GM15510 (cell line): ENCODE measurements at regions not wholly inside any gene's neighbourhood (a gene's known extent, or its start where the extent isn't known, plus 50 kb on each side); places are given as distances from the start of the nearest gene placed in this dataset.

Experiments
- POLR2A ChIP-seq: IDR thresholded peaks from 3 replicates; pipeline ENCODE4 v1.6.1; 2011; ENCODE audit warnings: borderline replicate concordance; ENCODE audit not compliant: insufficient read length; ENCODE audit errors: extremely low read depth

DNA sequence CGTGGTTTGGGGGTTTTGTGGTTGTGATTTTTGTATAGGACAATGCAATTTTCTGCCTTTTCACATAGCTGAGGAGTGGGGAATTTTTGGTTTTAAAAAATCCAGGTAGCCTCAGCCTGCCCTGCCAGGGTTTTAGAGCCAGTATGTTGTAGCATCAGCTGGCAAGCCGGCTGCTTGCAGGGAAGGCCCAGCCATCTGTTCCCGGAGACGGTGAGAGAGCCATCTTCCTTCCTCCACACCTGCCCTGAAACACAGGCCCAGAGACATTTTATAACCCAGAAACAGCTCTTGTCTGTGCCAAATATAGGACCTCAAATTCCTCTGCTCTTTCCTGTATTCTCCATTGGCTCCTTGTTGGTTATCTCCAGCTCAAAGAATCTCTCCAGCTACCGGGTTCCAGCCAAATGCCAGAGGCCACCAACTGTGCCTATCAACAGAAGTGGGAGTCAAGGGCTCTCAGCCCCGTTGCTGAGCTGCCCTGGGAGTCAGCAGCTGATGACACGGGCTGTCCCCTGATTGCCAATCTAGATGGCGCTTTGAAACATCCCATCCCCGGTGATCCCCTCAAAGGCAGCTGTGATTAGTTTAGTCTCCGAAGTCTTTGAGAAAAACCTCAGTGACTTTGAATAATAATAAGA is 595.2 kb downstream of the MID1IP1 start:
- TF ChIP-seq POLR2A, result no peak

DNA sequence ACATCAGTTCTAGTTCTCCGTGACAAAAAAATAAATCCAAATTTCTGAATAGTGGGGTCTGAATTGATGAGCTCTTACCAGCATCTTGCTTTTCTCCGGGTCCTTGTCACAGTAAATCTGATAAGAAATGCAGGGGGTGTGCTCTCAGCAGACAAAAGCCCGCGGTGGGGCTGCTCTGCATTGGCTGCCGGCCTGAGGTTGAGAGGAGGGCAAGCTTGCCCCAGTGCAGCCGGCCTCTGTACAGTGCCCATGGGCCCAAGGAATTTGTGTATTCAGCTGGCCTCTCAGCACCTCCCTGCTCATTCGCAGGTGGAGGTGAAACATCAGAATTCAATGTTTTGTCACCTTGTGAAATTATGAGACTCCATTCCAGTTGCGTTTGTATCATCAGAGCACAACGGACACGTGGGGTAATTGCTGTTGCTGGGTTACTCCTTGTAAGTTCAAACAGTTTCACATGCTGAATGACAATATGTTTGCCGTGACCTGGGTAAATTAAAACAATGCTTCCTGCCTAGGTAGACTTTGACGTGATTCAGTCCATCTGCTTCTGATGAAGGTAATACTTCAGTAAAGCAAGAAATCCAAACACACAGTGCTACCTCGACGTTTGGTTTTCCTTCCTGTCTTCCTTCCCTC is 596.4 kb downstream of the MID1IP1 start:
- TF ChIP-seq POLR2A, result no peak

DNA sequence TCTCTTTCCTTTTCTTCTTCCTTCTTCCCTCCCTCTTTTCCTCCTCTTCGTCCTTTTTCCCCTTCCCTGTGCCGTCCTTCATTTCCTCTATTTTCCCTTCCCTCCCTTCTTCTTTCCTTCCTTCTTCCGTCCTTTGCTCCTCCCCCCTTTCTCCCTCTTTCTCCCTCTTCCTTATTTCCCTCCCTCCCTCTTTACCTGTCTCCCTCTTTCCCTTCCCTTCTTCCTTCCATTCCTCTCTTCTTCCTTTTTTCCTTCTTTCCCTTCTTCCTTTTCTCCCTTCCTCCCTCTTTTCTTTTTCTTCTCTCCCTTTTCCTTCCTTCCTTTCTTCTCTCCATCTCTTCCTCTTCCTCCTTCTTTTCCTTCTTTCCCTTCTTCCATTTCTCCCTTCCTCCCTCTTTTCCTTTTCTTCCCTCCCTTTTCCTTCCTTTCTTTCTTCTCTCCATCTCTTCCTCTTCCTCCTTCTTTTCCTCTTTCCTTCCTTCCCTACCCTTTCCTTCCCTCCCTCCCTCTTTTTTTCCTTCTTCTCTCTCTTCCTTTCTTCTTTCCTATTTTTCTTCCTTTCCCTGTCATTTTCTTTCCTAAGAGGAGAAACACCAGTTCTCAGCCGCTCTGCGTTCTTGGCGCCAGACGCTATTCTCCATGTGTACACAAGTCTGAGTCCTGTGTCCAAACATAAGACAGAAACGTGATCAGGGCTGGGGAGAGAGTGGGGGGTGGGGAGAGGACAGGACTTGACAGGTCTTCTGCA is 597.1 kb downstream of the MID1IP1 start:
- TF ChIP-seq POLR2A, result no peak

DNA sequence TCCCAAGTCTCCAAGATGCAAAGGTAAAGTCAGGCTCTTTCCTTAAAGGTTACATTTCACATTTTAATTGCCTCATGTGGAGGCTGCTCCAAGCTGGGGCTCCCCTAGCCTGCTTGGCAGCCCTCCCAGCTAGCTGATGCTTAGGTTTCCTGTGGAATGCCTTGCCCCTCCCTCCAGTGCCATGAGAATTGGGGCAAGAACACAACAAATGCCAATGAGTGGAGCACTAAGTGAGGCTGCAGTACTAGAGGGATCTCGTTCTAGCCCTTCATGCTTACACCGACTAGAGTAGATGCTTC is 597.7 kb downstream of the MID1IP1 start:
- TF ChIP-seq POLR2A, result no peak

DNA sequence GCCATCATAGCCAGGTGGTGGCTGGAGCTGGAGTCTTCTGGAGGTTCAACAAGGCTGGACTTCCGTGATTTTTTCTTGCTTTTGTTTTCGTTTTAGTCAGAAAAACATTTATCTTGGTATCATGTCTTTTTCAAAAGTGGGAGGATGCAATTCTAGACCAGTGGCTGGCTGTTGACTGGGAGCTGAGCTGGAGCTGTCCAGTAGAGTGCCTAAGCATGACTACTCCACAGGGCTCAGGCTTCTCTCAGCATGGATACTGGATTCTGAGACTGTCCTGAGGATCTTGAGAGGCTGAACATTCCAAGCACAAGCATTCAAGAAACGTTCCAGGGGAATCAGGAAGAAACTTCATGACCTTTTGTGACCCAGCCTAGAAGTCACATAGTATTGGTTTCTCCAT is 598.1 kb downstream of the MID1IP1 start:
- TF ChIP-seq POLR2A, result no peak

DNA sequence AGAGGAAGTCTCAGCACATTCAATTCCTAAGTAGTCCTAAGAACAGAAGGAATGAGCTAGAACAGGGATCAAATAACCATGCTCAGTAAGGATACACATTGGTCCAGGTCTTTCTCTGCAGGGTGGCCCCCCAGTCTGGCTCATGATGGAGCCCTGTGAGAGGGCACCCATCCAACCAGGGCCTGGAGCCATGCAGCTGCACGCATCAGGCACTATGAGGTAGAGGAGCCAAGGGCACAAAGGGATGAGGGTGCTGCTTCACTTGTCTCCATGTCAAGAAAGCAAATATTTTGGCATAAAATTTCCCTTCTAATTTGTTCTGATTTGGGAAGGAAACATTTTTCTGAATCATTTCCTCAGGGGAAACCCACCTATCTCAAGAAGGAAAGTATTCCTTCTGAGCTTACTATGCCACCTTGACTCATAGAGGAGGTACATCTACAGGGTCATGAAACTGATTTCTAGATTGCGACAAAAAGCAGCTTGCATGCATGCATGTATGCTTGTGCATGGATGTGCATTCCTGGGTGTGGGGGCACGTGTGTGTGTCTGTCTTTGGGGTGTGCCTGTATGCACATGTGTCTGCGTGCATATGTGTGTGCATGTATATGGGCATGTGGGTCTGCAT is 600.3 kb downstream of the MID1IP1 start:
- no peak for TF ChIP-seq POLR2A

DNA sequence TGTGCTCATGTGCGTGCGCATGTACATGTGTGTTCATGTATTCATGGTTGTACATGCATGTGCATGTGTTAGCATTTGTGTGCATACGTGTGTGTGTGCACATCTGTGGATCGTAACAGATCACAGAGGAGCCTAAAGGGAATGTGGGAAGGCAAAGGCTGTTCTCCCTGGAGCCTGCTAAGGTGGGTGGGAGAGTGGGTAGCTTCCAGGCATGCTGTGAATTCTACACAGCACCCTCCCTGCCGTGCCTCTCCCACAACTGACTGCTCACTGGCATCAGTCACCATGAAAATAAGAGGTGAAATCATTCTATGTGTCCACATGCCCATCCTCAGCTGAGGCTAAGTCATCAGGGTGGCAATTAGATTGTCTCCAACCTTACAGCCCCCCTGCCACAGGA is 600.9 kb downstream of the MID1IP1 start:
- no peak for TF ChIP-seq POLR2A

DNA sequence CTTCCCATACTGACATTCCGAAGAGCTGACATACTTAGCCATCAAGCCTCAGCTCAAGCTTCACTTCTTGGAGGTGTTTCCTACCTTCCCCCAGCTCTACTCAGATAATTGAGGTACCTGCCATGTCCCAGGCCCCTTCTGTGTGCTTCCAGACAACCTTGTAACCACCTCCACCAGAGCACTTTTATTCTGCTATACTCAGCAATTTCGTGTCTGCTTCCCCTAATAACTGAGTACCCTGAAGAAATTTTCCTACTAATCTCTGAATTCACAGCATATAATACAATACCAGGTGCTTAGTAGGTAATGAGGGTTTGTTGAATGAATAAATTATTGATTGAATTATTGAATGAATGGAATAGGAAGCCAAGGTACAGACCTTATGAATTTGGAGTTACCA is 605.5 kb downstream of the MID1IP1 start:
- no peak for TF ChIP-seq POLR2A

DNA sequence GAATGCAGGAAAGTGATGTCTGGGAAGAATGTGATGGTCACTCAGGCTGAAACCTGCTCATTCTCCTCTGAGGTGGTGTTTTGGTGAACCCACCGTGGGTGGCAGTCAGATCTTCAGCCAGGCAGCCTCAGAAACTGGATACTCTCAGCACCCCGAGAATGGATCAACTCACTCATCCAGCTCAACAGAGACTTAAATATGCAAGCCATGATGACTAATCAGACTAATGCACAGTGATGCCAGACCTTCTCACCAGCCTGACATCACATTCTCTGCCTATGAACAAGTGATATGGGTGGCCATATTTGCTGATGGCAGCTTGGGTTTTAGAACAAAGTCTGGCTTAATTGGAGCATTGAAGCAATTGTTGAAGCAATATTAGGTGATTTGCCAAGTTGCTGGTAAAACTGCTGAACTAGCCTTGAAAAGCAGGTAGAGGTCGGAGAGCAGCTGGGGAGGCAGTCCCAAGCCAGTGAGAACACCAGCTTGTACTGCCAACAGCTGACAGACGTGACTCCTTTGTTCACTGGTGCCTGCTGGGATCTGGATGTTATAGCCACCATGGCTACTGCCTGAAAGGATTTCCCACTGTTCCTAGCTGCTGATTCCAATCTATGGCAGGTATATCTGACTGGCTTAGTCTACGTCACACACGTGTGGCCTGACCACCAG is 608.1 kb downstream of the MID1IP1 start:
- no peak for TF ChIP-seq POLR2A

DNA sequence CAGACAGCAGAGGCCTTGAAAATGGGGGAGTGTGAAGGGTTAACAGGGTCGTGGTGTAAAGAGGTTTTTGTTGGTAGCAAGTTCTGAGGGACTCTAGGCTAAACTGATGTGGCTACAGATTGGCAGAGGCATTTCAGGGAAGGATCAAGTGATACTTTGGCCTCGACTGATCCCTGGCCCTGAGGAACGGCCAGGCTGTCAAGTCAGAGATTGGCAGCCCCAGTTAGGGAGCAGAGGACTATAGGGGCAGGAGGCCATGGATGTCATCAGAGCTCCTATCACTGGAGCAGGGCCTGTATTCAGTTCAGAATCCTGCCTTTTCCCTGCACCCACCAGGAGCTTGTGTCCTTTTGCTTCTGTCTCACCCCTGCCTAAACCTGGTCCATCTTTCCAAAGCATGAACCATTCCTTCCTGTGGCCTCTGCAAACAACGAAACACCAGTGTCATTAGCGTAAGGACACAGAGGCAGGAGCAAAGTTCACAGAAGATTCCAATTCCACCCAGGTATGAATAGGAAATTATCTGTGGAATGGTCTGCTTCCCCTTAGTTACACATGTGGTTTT is 613.1 kb downstream of the MID1IP1 start:
- no peak for TF ChIP-seq POLR2A

DNA sequence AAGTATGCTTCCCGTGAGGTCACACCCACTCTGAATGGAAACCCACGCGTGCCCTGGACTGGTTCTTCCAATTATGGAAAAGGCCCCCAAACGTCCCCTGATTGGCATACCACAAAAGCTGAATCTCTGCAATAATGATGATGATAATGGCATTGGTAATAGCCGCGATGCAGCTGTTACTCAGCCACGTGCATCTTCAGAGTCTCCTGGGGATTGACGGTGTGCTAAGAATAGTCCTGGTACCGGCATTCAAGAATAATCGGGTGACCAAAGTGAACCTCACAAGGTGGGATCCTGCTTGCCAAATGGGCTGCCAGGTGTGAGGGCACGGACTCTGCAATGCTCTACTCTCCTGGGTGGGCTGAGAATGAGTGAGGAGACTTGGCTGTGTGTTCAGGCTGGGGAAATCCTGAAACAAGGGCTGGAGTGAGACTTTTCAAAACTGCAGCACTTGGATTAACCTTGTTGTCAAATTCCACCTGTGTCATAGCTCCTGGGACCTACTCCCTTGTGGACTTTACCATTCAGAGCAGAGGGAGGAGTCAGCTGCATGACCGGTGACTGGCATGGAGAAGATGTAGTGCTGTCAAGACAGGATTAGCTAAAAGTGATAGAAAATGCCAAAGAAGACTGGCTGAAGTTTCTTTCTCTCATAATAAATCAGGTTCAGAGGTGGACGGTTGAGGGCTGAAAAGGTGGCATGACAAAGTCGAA is 615.4 kb downstream of the MID1IP1 start:
- TF ChIP-seq POLR2A, result no peak

DNA sequence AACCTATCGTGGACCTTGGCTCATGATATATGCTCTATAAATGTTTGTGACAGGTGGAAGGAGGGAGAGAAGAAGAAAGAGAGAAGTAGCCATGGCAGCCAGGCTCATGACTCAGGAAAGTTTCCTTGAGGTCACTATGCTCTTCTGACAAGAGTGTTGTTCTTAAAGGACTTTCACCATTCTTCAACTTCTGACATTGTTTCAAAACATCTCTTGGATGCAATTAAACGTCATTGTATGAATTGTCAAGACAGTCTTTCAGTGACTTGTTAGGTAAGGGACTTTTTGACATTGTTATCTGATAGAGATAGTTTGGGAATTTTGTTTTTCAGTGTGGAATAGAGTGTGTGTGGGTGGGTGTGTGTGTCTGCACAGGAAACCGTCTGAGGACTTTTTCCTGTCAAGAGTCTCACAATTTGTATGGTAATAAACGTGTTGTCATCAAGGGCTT is 617.0 kb downstream of the MID1IP1 start:
- no peak for TF ChIP-seq POLR2A

DNA sequence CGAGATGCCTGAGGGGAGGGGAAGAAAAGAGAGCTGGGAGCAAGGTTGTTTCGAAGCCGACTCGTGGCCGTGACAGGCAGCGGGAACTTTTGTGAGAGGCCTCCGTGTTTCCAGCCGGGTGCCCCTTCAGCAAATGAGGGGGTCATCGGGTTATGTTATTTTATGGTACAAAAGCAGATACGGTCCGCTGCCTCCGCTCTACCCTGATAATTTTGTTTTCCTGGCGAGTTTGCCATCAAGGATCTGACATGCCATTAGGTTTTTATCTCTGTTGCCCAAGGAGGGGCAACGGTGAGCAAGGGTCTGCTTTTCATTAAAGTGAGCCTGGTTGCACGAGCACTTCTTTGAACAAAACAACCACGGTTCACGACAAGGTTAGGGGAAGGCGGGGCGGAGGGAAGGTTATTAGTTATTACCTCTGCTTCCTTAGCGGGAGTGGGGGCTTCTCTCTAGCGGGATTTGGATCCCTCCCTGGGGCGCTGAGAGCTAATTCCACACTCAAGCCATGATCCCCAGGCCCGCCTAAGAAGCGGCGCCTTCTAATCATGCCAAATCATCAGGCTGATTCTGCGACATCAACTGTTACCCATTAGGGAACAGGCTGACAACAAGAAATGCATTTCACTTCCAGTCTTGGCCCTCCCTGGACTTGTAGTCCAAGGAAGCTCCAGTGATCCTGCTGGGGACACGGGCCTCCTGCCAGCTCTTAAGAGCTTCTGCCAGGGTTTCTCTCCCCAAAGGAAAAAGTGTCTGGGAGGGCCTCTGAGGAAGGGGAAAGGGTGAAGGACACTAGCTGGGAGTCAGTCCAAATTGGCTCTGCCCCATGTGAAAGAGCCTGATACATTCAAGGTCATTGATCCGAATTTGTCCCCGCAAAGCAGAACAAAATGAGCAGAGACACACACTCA is 617.7 kb downstream of the MID1IP1 start:
- no peak for TF ChIP-seq POLR2A
